ENCODE measurements at regions not wholly inside any gene's neighbourhood (a gene's known extent, or its start where the extent isn't known, plus 50 kb on each side); places are given as distances from the start of the nearest gene placed in this dataset.

GRCh38 chr9:13020146-13021040 is 245.6 kb downstream of the LURAP1L start:
- no peak overlapping the region for H3K27ac ChIP-seq
- TF ChIP-seq CTCF (conservative IDR thresholded peaks at IDR 0.05) = no peak

DNA sequence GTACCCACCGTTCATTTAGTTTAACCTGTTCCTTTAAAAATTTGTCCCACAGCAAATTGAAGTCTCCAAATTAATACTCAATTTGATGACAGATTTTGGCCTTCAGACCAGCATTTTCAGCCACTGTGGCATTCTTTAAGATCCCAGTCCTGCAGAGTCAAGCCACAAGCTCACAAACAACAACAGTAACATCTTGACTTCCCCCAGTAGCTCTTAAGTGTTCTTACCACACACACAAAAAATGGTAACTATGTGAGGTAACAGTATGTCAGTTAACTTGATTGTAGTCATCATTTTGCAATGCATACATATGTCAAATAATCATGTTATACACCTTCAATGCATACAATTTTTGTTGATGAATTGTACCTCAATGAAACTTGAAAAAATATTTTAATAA is 247.9 kb downstream of the LURAP1L start:
- no peak overlapping the region for H3K27ac ChIP-seq
- TF ChIP-seq CTCF (conservative IDR thresholded peaks at IDR 0.05) = no peak

- TF ChIP-seq CTCF (conservative IDR thresholded peaks at IDR 0.05) = no peak
- H3K27ac ChIP-seq = no peak overlapping the region
Observed at GRCh38 chr9:13023498-13023897, 248.7 kb downstream of the LURAP1L start.

DNA sequence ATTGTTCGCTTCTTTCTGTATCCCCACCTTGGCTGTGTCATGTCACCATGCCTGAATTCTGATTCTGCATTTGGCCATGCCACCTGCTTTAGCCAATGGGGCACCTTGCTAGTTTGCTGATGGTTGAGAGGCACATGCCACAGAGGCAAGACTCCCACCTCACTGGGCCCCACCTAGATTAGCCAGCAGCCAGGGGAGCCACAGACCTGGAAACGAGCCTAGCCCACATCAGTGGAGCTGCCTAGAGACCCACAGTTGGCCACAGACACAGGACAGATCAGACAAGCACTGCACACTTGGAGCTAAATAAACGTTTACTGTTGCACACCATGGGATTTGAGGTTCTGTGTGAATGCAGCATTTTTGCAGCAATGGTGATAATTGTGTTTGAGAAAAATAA is 252.1 kb downstream of the LURAP1L start:
- TF ChIP-seq CTCF (conservative IDR thresholded peaks at IDR 0.05) = no peak
- H3K27ac ChIP-seq = no peak overlapping the region

- no peak overlapping the region for H3K27ac ChIP-seq
- TF ChIP-seq CTCF (conservative IDR thresholded peaks at IDR 0.05) = no peak
Observed at GRCh38 chr9:13027879-13028278, 251.6 kb downstream of the MPDZ start.

DNA sequence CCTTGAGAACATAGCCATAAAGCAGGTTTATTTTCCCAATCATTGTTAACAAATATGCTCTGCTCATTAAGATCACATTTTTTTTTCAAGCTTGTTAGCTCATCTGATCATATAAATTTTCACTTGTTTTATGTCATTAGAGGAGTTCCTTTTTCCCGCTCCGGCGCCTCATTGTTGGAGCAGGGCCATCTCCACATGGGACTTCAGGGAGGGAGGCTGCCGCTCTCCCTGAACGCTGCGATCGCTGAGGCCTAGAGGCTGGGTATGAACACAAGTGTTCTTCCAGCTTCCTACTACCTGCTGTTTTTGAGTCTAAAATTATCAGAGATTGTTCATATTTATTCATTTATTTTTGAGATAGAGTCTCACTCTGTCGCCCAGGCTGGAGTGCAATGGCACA is 246.9 kb downstream of the MPDZ start:
- no peak for TF ChIP-seq CTCF (conservative IDR thresholded peaks at IDR 0.05)
- peak overlapping the region; percentile 65 for H3K27ac ChIP-seq

- peak overlapping the region; percentile 65 for H3K27ac ChIP-seq
- peak; percentile 91 for TF ChIP-seq CTCF (conservative IDR thresholded peaks at IDR 0.05)
Observed at GRCh38 chr9:13033959-13034693, 245.4 kb downstream of the MPDZ start.

All from VCaP (cell line).